Testis (tissue), 2 donors: ENCODE measurements at regions not wholly inside any gene's neighbourhood (a gene's known extent, or its start where the extent isn't known, plus 50 kb on each side); places are given as distances from the start of the nearest gene placed in this dataset.

Source experiments
- DNase-seq: peaks from one replicate; pipeline ENCODE4 v3.0.0-alpha.2; 2019
- H3K27ac ChIP-seq, 2 donors: fragments of 200-600 bp; sonication (generic); one replicate each; pipeline ENCODE4 v1.5.1; 2019
- H3K27me3 ChIP-seq: fragments of 200-600 bp; sonication (generic); one replicate; pipeline ENCODE4 v1.5.1; 2019
- H3K36me3 ChIP-seq: fragments of 200-600 bp; sonication (generic); one replicate; pipeline ENCODE4 v1.5.1; 2017; ENCODE audit warnings: low read depth; ENCODE audit errors: missing control alignments
- H3K4me1 ChIP-seq: fragments of 200-600 bp; sonication (generic); one replicate; pipeline ENCODE4 v1.5.1; 2019
- H3K4me3 ChIP-seq, 2 donors: fragments of 200-600 bp; sonication (generic); one replicate each; pipeline ENCODE4 v1.5.1; 2017 to 2019
- H3K9me3 ChIP-seq: fragments of 200-600 bp; sonication (generic); one replicate; pipeline ENCODE4 v1.5.1; 2017
- POLR2A ChIP-seq: fragments of 450-650 bp; IDR thresholded peaks from one replicate; pipeline ENCODE4 v1.6.1; 2017; ENCODE audit warnings: antibody characterized with exemption, mild to moderate bottlenecking, moderate library complexity
- WGBS, 2 donors: methylation state at CpG; one replicate each; pipeline ENCODE4 v1.1.5; 2018; 5-methylcytosine and 5-hydroxymethylcytosine counted together
- intact Hi-C: fragments of 100-400 bp; cut with DNase I; formaldehyde crosslinking; loops from one replicate; pipeline ENCODE4 v1.15.1; 2023; ENCODE audit warnings: low total_unique reads
- TF ChIP-seq, protein P1 (sequence below), 3 experiments: fragments of 450-650 bp in 2 of 3; fragments of 200-600 bp in 1 of 3; sonication (generic) in 1 of 3; IDR thresholded peaks; one replicate each; pipeline ENCODE4 v1.5.1; 2016 to 2019; ENCODE audit warnings: antibody characterized with exemption in 3 of 3, mild to moderate bottlenecking in 2 of 3, moderate library complexity in 1 of 3

GRCh38 chr9:85156652-85157051 is 487.1 kb downstream of the NTRK2 start:
- Histone ChIP-seq H3K9me3 (no peaks in the 10 kb centered on the region), H3K27ac (no peak overlapping the region), H3K4me3 (no peak overlapping the region), H3K4me1 (no peaks in the 10 kb centered on the region), H3K27me3 (no peaks in the 10 kb centered on the region), H3K36me3 (no peaks in the 10 kb centered on the region)
- DNase-seq = no peak
- 87 to 89% methylated on average over 2 of the region's 2 CpGs for WGBS, 2 donors
- intact Hi-C loops = no loop called here
- TF ChIP-seq, protein P1, sequence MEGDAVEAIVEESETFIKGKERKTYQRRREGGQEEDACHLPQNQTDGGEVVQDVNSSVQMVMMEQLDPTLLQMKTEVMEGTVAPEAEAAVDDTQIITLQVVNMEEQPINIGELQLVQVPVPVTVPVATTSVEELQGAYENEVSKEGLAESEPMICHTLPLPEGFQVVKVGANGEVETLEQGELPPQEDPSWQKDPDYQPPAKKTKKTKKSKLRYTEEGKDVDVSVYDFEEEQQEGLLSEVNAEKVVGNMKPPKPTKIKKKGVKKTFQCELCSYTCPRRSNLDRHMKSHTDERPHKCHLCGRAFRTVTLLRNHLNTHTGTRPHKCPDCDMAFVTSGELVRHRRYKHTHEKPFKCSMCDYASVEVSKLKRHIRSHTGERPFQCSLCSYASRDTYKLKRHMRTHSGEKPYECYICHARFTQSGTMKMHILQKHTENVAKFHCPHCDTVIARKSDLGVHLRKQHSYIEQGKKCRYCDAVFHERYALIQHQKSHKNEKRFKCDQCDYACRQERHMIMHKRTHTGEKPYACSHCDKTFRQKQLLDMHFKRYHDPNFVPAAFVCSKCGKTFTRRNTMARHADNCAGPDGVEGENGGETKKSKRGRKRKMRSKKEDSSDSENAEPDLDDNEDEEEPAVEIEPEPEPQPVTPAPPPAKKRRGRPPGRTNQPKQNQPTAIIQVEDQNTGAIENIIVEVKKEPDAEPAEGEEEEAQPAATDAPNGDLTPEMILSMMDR (IDR thresholded peaks at IDR 0.05) = no peak
- no peak for TF ChIP-seq POLR2A

DNA sequence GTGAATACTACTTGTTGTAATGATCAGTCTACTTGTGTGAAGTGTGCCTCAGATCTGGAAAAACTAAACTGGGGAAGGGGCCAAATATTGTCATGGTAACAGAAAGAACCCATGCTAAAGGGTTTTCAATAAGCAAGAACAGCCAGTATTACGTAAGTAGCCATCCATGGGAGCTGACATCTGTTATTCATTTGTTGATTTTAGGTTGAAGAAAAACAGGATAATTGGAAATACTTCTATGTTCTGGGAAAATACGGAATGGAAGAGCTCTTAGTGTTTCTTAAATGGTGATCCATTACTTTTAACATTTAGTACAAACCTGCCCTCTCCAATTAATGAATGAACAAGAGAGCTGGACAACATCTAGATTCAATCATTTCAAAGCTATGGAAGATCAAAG is 485.8 kb downstream of the NTRK2 start:
- intact Hi-C loops = no loop called here
- WGBS, 2 donors = 84 to 85% methylated on average over 2 of the region's 2 CpGs
- no peak for DNase-seq
- Histone ChIP-seq H3K27me3 (no peaks in the 10 kb centered on the region), H3K9me3 (no peaks in the 10 kb centered on the region), H3K27ac (no peak overlapping the region), H3K4me1 (no peaks in the 10 kb centered on the region), H3K36me3 (no peaks in the 10 kb centered on the region), H3K4me3 (no peak overlapping the region)
- TF ChIP-seq POLR2A = no peak
- TF ChIP-seq, protein P1 (IDR thresholded peaks at IDR 0.05) = no peak

GRCh38 chr9:85151741-85152140 is 482.2 kb downstream of the NTRK2 start:
- no peak for DNase-seq
- Histone ChIP-seq H3K4me1 (no peaks in the 10 kb centered on the region), H3K27ac (no peak overlapping the region), H3K4me3 (no peak overlapping the region), H3K9me3 (no peaks in the 10 kb centered on the region), H3K36me3 (no peaks in the 10 kb centered on the region), H3K27me3 (no peaks in the 10 kb centered on the region)
- 87 to 93% methylated on average over 5 of the region's 5 CpGs for WGBS, 2 donors
- TF ChIP-seq POLR2A = no peak
- TF ChIP-seq, protein P1 (IDR thresholded peaks at IDR 0.05) = no peak
- intact Hi-C loops = no loop called here

DNA sequence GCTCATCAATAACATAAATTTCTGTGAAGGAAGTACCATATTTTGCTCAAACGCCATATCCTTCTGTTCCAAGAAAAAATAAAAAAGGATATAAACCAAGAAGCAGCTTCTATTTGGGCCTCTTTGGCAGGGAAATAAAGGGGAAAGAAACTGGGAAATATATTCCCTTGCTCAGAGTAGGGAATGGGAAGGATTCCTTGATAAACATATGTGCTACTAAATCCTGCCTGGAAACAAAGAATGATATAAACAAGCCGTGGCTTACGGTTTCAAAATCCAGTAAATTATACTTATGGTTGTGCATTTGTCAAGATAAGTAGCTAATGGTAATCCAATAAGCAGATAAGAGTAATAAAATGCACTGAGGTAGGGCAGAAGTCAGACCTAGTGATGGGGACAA is 481.6 kb downstream of the NTRK2 start:
- intact Hi-C loops = no loop called here
- TF ChIP-seq, protein P1 (IDR thresholded peaks at IDR 0.05) = no peak
- no peak for TF ChIP-seq POLR2A
- Histone ChIP-seq H3K27me3 (no peaks in the 10 kb centered on the region), H3K36me3 (no peaks in the 10 kb centered on the region), H3K27ac (no peak overlapping the region), H3K4me1 (no peaks in the 10 kb centered on the region), H3K4me3 (no peak overlapping the region), H3K9me3 (no peaks in the 10 kb centered on the region)
- WGBS, 2 donors = 69 to 71% methylated on average over 3 of the region's 3 CpGs
- DNase-seq = no peak

DNA sequence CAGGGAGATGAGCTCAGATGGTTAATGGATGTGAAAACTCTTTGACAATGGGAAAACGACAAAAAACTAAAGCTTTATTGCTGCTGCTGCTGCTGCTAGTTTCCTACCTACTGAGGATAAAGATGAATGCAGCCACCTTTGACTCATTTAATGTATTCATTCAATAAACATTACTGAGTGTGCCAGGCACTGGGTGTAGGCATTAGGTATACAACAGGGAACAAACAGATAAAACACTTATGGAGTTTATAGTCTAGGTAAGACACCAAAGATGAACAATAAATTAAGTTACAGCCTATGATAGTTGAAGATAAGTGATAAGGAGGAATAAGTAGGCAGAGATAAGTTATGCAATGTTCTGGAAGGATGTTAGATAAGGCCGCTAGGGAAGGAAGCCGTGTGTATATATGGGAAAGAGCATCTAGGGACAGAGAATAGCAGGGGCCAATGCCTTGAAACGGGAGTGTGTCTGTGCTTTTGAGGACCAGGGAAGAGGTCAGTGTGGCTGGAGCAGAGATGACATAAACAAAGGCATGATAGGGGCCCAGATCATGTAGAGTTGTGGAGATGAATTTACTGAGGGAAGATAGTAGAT is 477.6 kb downstream of the NTRK2 start:
- Histone ChIP-seq H3K4me3 (no peak overlapping the region), H3K27me3 (no peaks in the 10 kb centered on the region), H3K4me1 (no peaks in the 10 kb centered on the region), H3K9me3 (no peaks in the 10 kb centered on the region), H3K36me3 (no peaks in the 10 kb centered on the region), H3K27ac (no peak overlapping the region)
- intact Hi-C loops = no loop called here
- 64 to 71% methylated on average over 4 of the region's 4 CpGs for WGBS, 2 donors
- no peak for TF ChIP-seq POLR2A
- TF ChIP-seq, protein P1 (IDR thresholded peaks at IDR 0.05) = no peak
- DNase-seq = no peak
